Frontal cortex (tissue), 3 donors: ENCODE measurements at regions not wholly inside any gene's neighbourhood (a gene's known extent, or its start where the extent isn't known, plus 50 kb on each side); places are given as distances from the start of the nearest gene placed in this dataset.
A peak's percentile ranks its signal among the peaks of the same experiment; 100 is the strongest.
"Not testable (repeated sequence)": the region's sequence is repeated elsewhere in the genome, so short reads cannot be mapped to it uniquely, and the experiment has no call there.

ENCODE experiments used
- DNase-seq, 2 donors: peaks; one replicate each; pipeline ENCODE4 v3.0.0; 2012; ENCODE audit warnings: low spot score in 2 of 2
- FAIRE-seq: peaks from 2 replicates; lab custom pipeline; 2012; peaks lifted over from hg19 to GRCh38; lab: Jason Lieb, UNC
- donor health status: control.
- donor health status: control.
- donor health status: control.

GRCh38 chr22:48817491-48817890 is 1010.2 kb downstream of the BRD1 start:
- FAIRE-seq, DNase-seq: not testable (repeated sequence)

GRCh38 chr22:48811885-48812284 is 1015.8 kb downstream of the BRD1 start:
- FAIRE-seq (no peak), DNase-seq (no peak)

- FAIRE-seq, result no peak
Observed at GRCh38 chr22:48808038-48808960, 1019.4 kb downstream of the BRD1 start.

GRCh38 chr22:48807155-48807554 is 1020.5 kb downstream of the BRD1 start:
- FAIRE-seq, result no peak
- DNase-seq, result peak in 1 of 2 donors; percentile 41

More at GRCh38 chr22:48808038-48808960, 1019.4 kb downstream of the BRD1 start:
- no peak for DNase-seq

- DNase-seq, result no peak
Observed at GRCh38 chr22:48806227-48806781, 1021.4 kb downstream of the BRD1 start.

GRCh38 chr22:48805516-48805915 is 1022.2 kb downstream of the BRD1 start:
- DNase-seq (no peak), FAIRE-seq (no peak)

More at GRCh38 chr22:48806227-48806781, 1021.4 kb downstream of the BRD1 start:
- no peak for FAIRE-seq

- FAIRE-seq, result no peak
- no peak for DNase-seq
Observed at GRCh38 chr22:48804811-48805301, 1022.8 kb downstream of the BRD1 start.

GRCh38 chr22:48803948-48804810 is 1023.5 kb downstream of the BRD1 start:
- FAIRE-seq (no peak), DNase-seq (no peak)

- DNase-seq, result no peak
- FAIRE-seq, result no peak
Observed at GRCh38 chr22:48803171-48803947, 1024.3 kb downstream of the BRD1 start.

GRCh38 chr22:48802576-48802975 is 1025.1 kb downstream of the BRD1 start:
- DNase-seq (no peak), FAIRE-seq (no peak)

GRCh38 chr22:48800886-48801607 is 1026.6 kb downstream of the BRD1 start:
- no peak for DNase-seq
- no peak for FAIRE-seq

GRCh38 chr22:48800036-48800885 is 1027.4 kb downstream of the BRD1 start:
- FAIRE-seq, result no peak
- DNase-seq, result no peak

GRCh38 chr22:48799227-48799970 is 1028.3 kb downstream of the BRD1 start:
- FAIRE-seq (no peak), DNase-seq (no peak)

GRCh38 chr22:48798281-48799226 is 1029.1 kb downstream of the BRD1 start:
- FAIRE-seq, result no peak
- DNase-seq, result no peak

GRCh38 chr22:48797731-48798130 is 1029.9 kb downstream of the BRD1 start:
- FAIRE-seq (no peak), DNase-seq (no peak)
